ENCODE measurements at regions not wholly inside any gene's neighbourhood (a gene's known extent, or its start where the extent isn't known, plus 50 kb on each side); places are given as distances from the start of the nearest gene placed in this dataset.
"Not testable (repeated sequence)": the region's sequence is repeated elsewhere in the genome, so short reads cannot be mapped to it uniquely, and the experiment has no call there.

DNA sequence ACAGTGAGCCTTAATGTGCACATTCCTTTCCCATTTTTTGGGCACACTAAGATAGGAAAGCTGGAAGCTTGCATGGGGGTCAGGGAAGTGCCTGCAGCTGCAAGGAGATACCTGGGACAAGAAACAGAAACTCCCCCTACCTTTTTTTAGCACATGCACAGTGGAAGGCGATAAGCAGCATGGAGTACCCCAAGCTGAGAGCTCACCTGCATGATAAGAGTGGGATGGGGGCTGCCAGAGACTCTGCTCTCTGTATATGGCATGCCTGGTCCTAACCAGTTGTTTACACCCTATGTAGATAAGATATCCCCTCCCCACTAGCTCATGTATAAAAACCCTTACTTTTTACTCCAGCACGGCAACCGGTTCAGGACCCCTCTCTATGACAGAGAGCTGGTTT is 135.9 kb downstream of the TENT5D start:
- intact Hi-C loops (cut with DNase I), result no loop called here
- H3K4me1 ChIP-seq, result no peaks in the 10 kb centered on the region
- H3K27ac ChIP-seq, result no peak overlapping the region
- DNase-seq (no peak), ATAC-seq (no peak)
- no peaks in the 10 kb centered on the region for H3K36me3 ChIP-seq
- H3K4me3 ChIP-seq, result no peak overlapping the region
- no peaks in the 10 kb centered on the region for H3K27me3 ChIP-seq
- TF ChIP-seq, protein P1, sequence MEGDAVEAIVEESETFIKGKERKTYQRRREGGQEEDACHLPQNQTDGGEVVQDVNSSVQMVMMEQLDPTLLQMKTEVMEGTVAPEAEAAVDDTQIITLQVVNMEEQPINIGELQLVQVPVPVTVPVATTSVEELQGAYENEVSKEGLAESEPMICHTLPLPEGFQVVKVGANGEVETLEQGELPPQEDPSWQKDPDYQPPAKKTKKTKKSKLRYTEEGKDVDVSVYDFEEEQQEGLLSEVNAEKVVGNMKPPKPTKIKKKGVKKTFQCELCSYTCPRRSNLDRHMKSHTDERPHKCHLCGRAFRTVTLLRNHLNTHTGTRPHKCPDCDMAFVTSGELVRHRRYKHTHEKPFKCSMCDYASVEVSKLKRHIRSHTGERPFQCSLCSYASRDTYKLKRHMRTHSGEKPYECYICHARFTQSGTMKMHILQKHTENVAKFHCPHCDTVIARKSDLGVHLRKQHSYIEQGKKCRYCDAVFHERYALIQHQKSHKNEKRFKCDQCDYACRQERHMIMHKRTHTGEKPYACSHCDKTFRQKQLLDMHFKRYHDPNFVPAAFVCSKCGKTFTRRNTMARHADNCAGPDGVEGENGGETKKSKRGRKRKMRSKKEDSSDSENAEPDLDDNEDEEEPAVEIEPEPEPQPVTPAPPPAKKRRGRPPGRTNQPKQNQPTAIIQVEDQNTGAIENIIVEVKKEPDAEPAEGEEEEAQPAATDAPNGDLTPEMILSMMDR (IDR thresholded peaks at IDR 0.05), result no peak
- no peaks in the 10 kb centered on the region for H3K9me3 ChIP-seq

DNA sequence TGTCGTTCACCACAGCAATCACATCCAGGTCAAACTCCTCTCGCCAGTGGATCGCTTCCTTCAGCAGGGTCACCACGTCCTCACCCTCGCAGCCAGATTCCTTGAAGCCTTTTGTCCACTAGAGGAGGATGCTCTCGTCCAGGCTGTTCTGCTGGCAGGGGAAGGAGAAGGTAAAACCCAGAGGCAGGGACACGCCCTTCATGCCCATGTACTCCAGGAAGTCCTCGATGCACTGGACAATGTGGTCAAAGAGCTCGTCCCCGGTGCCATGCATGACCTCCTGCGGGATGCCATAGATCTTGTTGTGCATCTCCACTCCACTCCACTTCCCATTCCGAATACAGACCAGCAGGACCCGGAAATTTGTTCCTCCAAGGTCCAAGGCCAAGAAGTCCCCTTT is 152.4 kb downstream of the TENT5D start:
- H3K36me3 ChIP-seq, result no peaks in the 10 kb centered on the region
- DNase-seq, result no peak
- no peaks in the 10 kb centered on the region for H3K4me1 ChIP-seq
- H3K27me3 ChIP-seq, result no peaks in the 10 kb centered on the region
- H3K27ac ChIP-seq, result no peak overlapping the region
- no peak for ATAC-seq
- intact Hi-C loops (cut with DNase I), result no loop called here
- TF ChIP-seq, protein P1 (IDR thresholded peaks at IDR 0.05), result no peak
- H3K4me3 ChIP-seq, result no peak overlapping the region
- no peaks in the 10 kb centered on the region for H3K9me3 ChIP-seq

DNA sequence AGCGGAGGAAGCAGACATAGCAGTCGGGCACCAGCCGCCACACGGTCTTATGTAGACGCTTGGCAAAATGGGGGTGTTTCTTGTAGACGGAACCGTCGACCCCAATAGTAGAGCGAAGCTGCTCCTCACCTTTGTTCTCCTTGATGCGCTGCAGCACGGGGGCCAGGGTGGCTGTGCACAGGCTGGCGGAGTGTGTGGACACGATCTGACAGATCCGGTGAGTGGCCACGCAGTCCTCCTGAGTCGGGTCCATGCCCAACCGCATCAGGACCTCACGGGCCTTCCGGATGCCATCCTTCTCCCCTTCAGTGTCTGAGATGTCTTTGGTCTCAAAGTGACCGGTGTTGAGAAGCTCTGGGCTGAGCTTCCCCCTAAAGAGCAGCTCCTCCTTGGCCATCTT is 153.0 kb downstream of the TENT5D start:
- Histone ChIP-seq H3K27ac (no peak overlapping the region), H3K4me3 (no peak overlapping the region), H3K4me1 (no peaks in the 10 kb centered on the region), H3K36me3 (no peaks in the 10 kb centered on the region), H3K9me3 (no peaks in the 10 kb centered on the region), H3K27me3 (no peaks in the 10 kb centered on the region)
- intact Hi-C loops (cut with DNase I), result no loop called here
- TF ChIP-seq, protein P1 (IDR thresholded peaks at IDR 0.05), result no peak
- no peak for DNase-seq
- ATAC-seq, result no peak

DNA sequence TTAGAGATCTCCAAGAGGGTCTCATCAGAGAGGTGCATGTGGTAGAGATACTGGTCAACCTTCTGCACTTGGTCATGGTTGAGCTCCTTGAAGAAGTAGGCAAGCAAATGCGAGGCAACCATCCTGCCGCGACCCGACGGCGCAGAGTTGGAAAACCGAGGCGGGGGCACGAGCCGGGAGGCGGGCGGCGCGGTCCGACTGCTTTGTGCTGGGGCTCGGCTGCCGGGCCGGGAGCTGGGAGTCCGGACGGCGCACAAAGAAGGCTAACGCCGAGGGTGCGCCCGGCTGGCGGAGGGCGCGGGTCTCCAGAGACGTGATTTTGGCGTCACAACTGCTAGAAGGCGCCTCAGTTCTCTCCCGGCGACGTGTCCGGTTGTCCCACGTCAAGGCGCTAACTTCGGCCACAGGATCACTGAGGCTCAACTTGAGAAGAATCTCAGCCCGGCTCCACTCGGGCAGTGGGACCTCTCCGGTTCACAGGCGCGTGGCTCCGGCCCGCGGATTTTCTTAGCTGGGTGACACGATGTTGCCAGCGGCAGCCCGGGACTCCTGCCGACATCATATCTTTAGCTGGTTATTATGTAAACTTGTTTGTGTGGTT is 154.3 kb downstream of the TENT5D start:
- H3K27me3 ChIP-seq; intact Hi-C loops (cut with DNase I); H3K27ac ChIP-seq; H3K4me3 ChIP-seq; ATAC-seq; H3K9me3 ChIP-seq; H3K4me1 ChIP-seq; DNase-seq; H3K36me3 ChIP-seq: not testable (repeated sequence)

DNA sequence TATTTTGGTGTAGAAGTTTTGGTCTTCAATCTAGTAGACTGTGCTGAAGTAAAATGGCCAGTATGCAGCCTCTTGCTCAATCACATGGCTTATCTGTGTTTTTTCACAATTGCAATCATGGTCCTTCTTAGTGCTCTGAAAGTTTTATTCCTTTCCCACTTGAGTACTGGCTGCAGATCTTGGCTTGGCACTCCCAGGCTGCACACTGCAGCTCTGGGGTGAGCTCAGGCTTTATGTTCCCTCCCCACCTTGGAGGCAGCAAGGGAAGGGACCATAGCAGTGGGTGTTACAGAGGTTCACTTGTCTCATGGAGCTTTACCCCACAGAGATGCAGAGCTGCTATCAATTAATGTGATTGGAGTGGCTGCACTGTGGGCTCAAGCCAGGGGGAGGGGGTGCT is 156.0 kb downstream of the TENT5D start:
- Histone ChIP-seq H3K4me1 (no peaks in the 10 kb centered on the region), H3K9me3 (no peaks in the 10 kb centered on the region), H3K27ac (no peak overlapping the region), H3K4me3 (no peak overlapping the region), H3K36me3 (no peaks in the 10 kb centered on the region), H3K27me3 (no peaks in the 10 kb centered on the region)
- DNase-seq, result no peak
- intact Hi-C loops (cut with DNase I), result no loop called here
- TF ChIP-seq, protein P1 (IDR thresholded peaks at IDR 0.05), result no peak
- ATAC-seq, result no peak

DNA sequence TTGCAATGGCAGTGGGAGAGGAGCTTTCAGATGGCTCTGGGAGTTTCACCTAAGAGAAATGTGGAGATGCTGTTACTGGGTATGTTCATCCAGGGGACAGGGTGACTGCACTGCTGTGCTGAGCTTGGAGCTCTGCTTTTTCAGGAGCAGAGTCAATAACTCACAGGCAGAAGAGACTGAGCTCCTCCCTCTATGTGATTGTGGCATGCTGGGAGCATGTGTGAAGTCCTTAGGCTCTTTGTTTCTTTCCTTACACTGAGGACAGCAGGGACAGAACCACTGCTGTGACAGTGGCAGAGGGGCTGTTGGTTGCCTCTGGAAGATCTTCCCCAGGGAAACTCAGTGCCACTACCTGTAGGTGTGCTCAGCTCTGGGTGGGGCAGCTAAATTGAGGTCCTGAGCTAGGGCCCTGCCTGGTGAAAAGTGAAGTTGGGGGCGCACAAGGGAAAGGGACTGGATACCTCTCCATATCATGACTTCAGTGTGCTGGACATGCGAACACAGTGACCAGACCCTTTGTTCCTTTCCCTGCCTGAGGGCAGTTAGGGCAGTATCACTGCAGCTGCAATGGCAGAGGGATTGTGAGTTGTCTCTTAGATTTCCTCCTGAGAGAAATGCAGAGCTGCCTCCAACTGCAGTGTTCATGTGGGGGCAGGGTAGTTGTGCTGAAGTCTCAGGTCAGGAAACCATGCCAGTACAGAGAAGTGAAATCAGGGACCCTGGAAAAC is 156.7 kb downstream of the TENT5D start:
- H3K4me3 ChIP-seq, result no peak overlapping the region
- no peak for DNase-seq
- no peak overlapping the region for H3K27ac ChIP-seq
- no peaks in the 10 kb centered on the region for H3K9me3 ChIP-seq
- H3K36me3 ChIP-seq, result no peaks in the 10 kb centered on the region
- no peaks in the 10 kb centered on the region for H3K27me3 ChIP-seq
- TF ChIP-seq, protein P1 (IDR thresholded peaks at IDR 0.05), result no peak
- ATAC-seq, result no peak
- H3K4me1 ChIP-seq, result no peaks in the 10 kb centered on the region
- intact Hi-C loops (cut with DNase I), result no loop called here

Measured in upper lobe of right lung (tissue), 1 donor.